ENCODE measurements at regions not wholly inside any gene's neighbourhood (a gene's known extent, or its start where the extent isn't known, plus 50 kb on each side); places are given as distances from the start of the nearest gene placed in this dataset.

DNA sequence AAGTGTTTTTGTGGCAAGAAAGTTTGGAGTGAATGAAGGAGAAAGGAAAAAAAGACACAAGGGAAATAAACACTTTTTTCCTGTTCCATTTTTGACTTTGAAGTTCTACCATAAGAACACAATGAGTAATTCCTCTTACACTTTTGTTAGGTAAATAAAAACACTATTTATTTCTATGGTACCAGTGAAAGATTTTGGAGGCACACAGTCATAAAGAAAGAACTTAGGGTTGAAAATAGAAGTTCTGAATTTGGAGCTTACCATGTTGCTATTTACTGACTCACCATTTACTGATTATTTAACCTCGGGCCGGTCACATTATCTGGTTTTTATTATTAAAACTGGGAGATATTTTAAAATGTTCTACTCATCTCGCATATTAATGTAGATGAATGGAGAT, 367.8 kb downstream of the TLE1 start:
- no peak for FAIRE-seq
- in situ Hi-C loops (cut with MboI) = no loop called here
- H3K36me3 ChIP-seq (ENCODE audit: control insufficient read depth, insufficient read depth, low read length) = no peaks in the 10 kb centered on the region
- H3K4me3 ChIP-seq = no peak overlapping the region
- POLR2A ChIA-PET = no interaction called here
- H3K9me1 ChIP-seq (ENCODE audit: control insufficient read depth, insufficient read depth, low read length) = no peaks in the 10 kb centered on the region
- H3K9ac ChIP-seq (ENCODE audit: insufficient read depth in 1 of 2, low read depth in 2 of 2, low read length in 2 of 2) = no peak overlapping the region
- no peak for TF ChIP-seq CBFA2T2 (conservative IDR thresholded peaks at IDR 0.05)
- TF ChIP-seq RCOR1 (IDR thresholded peaks at IDR 0.05; ENCODE audit: borderline replicate concordance in 1 of 2, low read depth in 2 of 2, low read length in 2 of 2) = no peak
- no peaks in the 10 kb centered on the region for H3K79me2 ChIP-seq (ENCODE audit: control insufficient read depth, insufficient read depth, low read length)
- no peak for DNase-seq (ENCODE audit: extremely low read depth in 1 of 4, low spot score in 3 of 4)
- CTCF ChIA-PET (ENCODE audit: low intra/inter-chr PET ratio) = no interaction called here
- no peaks in the 10 kb centered on the region for H3K9me3 ChIP-seq (replicated peaks; ENCODE audit: control insufficient read depth, insufficient read depth, low read depth, low read length)
- 0% methylated on average over 3 of the region's 3 CpGs for WGBS (ENCODE audit: insufficient coverage, low coverage, missing lambda C conversion rate)
- no peaks in the 10 kb centered on the region for H4K20me1 ChIP-seq (replicated peaks; ENCODE audit: control insufficient read depth, insufficient read depth, low read length)
- no peaks in the 10 kb centered on the region for H3K27me3 ChIP-seq (ENCODE audit: control insufficient read depth in 2 of 2, insufficient read depth in 2 of 2, low read length in 2 of 2)
- H2AFZ ChIP-seq (ENCODE audit: low read depth, low read length) = no peak overlapping the region
- H3K27ac ChIP-seq (ENCODE audit: extremely low read depth, low read depth, low read length) = no peak overlapping the region
- H3K4me1 ChIP-seq (replicated peaks in 1 of 2; ENCODE audit: control insufficient read depth in 2 of 2, insufficient read depth in 2 of 2, low read length in 2 of 2) = no peaks in the 10 kb centered on the region
- intact Hi-C loops (cut with micrococcal nuclease) = no loop called here
- H3K4me2 ChIP-seq (ENCODE audit: insufficient read depth, low read length) = no peak overlapping the region
- no peak for ATAC-seq
- no TSS peak for BruUV-seq (replicated peaks)

DNA sequence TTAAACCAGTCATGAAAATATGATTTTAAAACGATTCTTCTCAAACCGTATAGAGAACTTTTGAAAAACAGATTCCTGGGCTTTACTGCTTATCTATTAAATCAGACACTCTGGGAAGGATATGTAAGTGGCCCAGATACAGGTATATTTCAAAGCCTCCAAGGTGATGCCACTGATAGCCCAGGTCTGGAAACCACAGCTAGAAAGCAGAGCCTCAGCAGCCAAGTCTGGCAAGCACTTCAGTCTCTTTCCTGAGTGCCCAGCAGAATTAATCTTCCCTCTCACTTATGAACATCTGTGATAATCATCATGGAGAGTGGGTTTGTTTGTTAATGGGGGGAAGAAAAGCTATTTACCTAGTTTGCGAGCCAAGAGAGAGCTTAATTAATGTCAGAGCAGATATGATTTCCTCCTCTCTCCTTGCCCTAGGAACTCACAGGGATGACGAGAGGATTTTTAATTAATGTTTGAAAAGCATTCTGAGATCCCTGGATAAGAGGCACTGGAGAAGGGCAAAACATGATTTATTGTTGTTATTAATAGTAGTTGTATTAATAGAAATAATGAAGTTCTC, 368.4 kb downstream of the TLE1 start:
- BruUV-seq (replicated peaks) = no TSS peak
- H3K27me3 ChIP-seq (ENCODE audit: control insufficient read depth in 2 of 2, insufficient read depth in 2 of 2, low read length in 2 of 2) = no peaks in the 10 kb centered on the region
- ChIA-PET CTCF (ENCODE audit: low intra/inter-chr PET ratio) (no interaction called here), POLR2A (no interaction called here)
- no peaks in the 10 kb centered on the region for H3K9me1 ChIP-seq (ENCODE audit: control insufficient read depth, insufficient read depth, low read length)
- no peak for DNase-seq (ENCODE audit: extremely low read depth in 1 of 4, low spot score in 3 of 4)
- H4K20me1 ChIP-seq (replicated peaks; ENCODE audit: control insufficient read depth, insufficient read depth, low read length) = no peaks in the 10 kb centered on the region
- no peak overlapping the region for H3K4me2 ChIP-seq (ENCODE audit: insufficient read depth, low read length)
- H3K9ac ChIP-seq (ENCODE audit: insufficient read depth in 1 of 2, low read depth in 2 of 2, low read length in 2 of 2) = no peak overlapping the region
- WGBS (ENCODE audit: insufficient coverage, low coverage, missing lambda C conversion rate) = 0% methylated on average over 2 of the region's 4 CpGs
- no peak for ATAC-seq
- intact Hi-C loops (cut with micrococcal nuclease) (no loop called here), in situ Hi-C loops (cut with MboI) (no loop called here)
- H3K9me3 ChIP-seq (replicated peaks; ENCODE audit: control insufficient read depth, insufficient read depth, low read depth, low read length) = no peaks in the 10 kb centered on the region
- H3K4me3 ChIP-seq = no peak overlapping the region
- no peaks in the 10 kb centered on the region for H3K36me3 ChIP-seq (ENCODE audit: control insufficient read depth, insufficient read depth, low read length)
- H3K79me2 ChIP-seq (ENCODE audit: control insufficient read depth, insufficient read depth, low read length) = no peaks in the 10 kb centered on the region
- H2AFZ ChIP-seq (ENCODE audit: low read depth, low read length) = no peak overlapping the region
- H3K27ac ChIP-seq (ENCODE audit: extremely low read depth, low read depth, low read length) = no peak overlapping the region
- H3K4me1 ChIP-seq (replicated peaks in 1 of 2; ENCODE audit: control insufficient read depth in 2 of 2, insufficient read depth in 2 of 2, low read length in 2 of 2) = no peaks in the 10 kb centered on the region
- no peak for FAIRE-seq
- TF ChIP-seq, protein P1, sequence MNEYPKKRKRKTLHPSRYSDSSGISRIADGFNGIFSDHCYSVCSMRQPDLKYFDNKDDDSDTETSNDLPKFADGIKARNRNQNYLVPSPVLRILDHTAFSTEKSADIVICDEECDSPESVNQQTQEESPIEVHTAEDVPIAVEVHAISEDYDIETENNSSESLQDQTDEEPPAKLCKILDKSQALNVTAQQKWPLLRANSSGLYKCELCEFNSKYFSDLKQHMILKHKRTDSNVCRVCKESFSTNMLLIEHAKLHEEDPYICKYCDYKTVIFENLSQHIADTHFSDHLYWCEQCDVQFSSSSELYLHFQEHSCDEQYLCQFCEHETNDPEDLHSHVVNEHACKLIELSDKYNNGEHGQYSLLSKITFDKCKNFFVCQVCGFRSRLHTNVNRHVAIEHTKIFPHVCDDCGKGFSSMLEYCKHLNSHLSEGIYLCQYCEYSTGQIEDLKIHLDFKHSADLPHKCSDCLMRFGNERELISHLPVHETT (CRISPR knock-in tag; conservative IDR thresholded peaks at IDR 0.05 in 1 of 2, IDR thresholded peaks at IDR 0.05 in 1 of 2) = no peak
- TF ChIP-seq, protein P2, sequence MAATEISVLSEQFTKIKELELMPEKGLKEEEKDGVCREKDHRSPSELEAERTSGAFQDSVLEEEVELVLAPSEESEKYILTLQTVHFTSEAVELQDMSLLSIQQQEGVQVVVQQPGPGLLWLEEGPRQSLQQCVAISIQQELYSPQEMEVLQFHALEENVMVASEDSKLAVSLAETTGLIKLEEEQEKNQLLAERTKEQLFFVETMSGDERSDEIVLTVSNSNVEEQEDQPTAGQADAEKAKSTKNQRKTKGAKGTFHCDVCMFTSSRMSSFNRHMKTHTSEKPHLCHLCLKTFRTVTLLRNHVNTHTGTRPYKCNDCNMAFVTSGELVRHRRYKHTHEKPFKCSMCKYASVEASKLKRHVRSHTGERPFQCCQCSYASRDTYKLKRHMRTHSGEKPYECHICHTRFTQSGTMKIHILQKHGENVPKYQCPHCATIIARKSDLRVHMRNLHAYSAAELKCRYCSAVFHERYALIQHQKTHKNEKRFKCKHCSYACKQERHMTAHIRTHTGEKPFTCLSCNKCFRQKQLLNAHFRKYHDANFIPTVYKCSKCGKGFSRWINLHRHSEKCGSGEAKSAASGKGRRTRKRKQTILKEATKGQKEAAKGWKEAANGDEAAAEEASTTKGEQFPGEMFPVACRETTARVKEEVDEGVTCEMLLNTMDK (IDR thresholded peaks at IDR 0.05; ENCODE audit: borderline replicate concordance, insufficient read depth, low read depth, low read length, poor library complexity, severe bottlenecking) = no peak
- no peak for TF ChIP-seq RNF2 (IDR thresholded peaks at IDR 0.05)
- TF ChIP-seq CBX2 (IDR thresholded peaks at IDR 0.05; ENCODE audit: insufficient read depth, low read length, poor library complexity, severe bottlenecking) = no peak
- no peak for TF ChIP-seq MEIS2 (IDR thresholded peaks at IDR 0.05; ENCODE audit: partially characterized antibody)
- TF ChIP-seq, protein P3, sequence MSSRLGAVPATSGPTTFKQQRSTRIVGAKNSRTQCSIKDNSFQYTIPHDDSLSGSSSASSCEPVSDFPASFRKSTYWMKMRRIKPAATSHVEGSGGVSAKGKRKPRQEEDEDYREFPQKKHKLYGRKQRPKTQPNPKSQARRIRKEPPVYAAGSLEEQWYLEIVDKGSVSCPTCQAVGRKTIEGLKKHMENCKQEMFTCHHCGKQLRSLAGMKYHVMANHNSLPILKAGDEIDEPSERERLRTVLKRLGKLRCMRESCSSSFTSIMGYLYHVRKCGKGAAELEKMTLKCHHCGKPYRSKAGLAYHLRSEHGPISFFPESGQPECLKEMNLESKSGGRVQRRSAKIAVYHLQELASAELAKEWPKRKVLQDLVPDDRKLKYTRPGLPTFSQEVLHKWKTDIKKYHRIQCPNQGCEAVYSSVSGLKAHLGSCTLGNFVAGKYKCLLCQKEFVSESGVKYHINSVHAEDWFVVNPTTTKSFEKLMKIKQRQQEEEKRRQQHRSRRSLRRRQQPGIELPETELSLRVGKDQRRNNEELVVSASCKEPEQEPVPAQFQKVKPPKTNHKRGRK (tag; IDR thresholded peaks at IDR 0.05) = no peak
- no peak for TF ChIP-seq ELF4 (CRISPR knock-in tag; IDR thresholded peaks at IDR 0.05)
